ENCODE measurements at regions not wholly inside any gene's neighbourhood (a gene's known extent, or its start where the extent isn't known, plus 50 kb on each side); places are given as distances from the start of the nearest gene placed in this dataset.

DNA sequence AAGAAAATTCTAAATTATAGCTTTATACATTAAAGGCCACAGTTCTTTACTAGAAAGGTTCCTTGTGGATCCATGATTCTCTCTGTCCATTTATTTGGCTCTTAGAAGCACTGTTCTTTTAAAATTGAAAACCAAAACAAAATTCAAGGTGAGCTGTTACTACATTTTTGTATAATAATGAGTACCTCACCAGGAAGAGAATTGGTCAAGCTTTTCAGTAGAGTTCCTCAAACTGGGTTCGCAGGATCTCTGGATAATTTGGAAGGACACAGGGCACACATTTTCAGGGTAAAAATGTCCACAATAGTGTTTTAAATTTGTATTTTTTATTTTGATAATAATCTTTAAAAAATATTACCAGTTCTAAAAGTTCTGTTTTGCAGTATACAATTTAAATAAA is 93.0 kb downstream of the PPP1R3A start:
- no peaks in the 10 kb centered on the region for H3K9me3 Mint-ChIP-seq
- H3K4me3 Mint-ChIP-seq: no peak overlapping the region
- H3K27me3 Mint-ChIP-seq: no peaks in the 10 kb centered on the region
- H3K4me1 Mint-ChIP-seq (ENCODE audit: low read depth): no peaks in the 10 kb centered on the region
- H3K27ac Mint-ChIP-seq: no peak overlapping the region
- no peaks in the 10 kb centered on the region for H3K36me3 Mint-ChIP-seq (ENCODE audit: low read depth)
- intact Hi-C loops (cut with micrococcal nuclease): no loop called here

DNA sequence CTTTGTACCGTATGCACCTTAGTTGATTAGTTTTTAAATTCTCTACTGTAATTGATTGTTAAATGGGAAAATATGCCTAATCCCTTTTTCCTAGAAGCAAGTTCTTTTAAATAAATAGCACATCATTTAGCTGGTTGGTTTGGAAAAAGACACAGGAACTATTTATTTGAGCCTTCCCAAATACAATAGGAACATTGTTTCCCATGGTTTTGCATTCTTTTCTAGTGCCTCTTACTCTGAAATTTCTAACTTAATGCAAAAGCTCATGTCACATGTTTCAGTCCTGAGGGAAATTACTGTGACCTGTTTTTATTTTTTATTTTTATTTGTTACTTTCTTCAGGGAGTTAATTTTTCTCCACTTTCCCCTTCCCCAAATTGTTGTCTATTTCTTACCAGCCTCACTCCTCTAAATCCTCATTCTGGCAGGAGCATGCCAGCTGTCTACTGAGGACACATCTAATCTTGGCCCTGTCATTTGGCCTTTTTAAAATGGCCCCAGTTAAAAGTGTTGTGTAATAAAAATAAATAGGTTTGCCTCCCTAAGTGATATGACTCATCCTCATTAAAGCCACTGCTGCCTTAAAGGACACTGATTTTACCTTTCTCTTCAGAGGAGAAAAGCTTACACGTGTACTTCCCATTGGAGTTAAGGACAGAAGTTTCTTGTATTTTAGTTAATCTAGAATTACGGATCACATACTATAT is 94.5 kb downstream of the PPP1R3A start:
- intact Hi-C loops (cut with micrococcal nuclease): no loop called here
- H3K27ac Mint-ChIP-seq: no peak overlapping the region
- no peaks in the 10 kb centered on the region for H3K27me3 Mint-ChIP-seq
- no peak overlapping the region for H3K4me3 Mint-ChIP-seq
- no peaks in the 10 kb centered on the region for H3K36me3 Mint-ChIP-seq (ENCODE audit: low read depth)
- H3K9me3 Mint-ChIP-seq: no peaks in the 10 kb centered on the region
- H3K4me1 Mint-ChIP-seq (ENCODE audit: low read depth): no peaks in the 10 kb centered on the region

GRCh38 chr7:113819474-113819873 is 99.3 kb downstream of the PPP1R3A start:
- H3K9me3 Mint-ChIP-seq: no peaks in the 10 kb centered on the region
- intact Hi-C loops (cut with micrococcal nuclease): no loop called here

GRCh38 chr7:113816639-113817038 is 102.2 kb downstream of the PPP1R3A start:
- H3K27me3 Mint-ChIP-seq: no peaks in the 10 kb centered on the region
- no peak overlapping the region for H3K27ac Mint-ChIP-seq
- H3K4me3 Mint-ChIP-seq: no peak overlapping the region
- H3K4me1 Mint-ChIP-seq (ENCODE audit: low read depth): no peaks in the 10 kb centered on the region
- H3K36me3 Mint-ChIP-seq (ENCODE audit: low read depth): no peaks in the 10 kb centered on the region
- intact Hi-C loops (cut with micrococcal nuclease): no loop called here
- H3K9me3 Mint-ChIP-seq: no peaks in the 10 kb centered on the region

More at GRCh38 chr7:113819474-113819873, 99.3 kb downstream of the PPP1R3A start:
- H3K4me3 Mint-ChIP-seq: no peak overlapping the region
- H3K36me3 Mint-ChIP-seq (ENCODE audit: low read depth): no peaks in the 10 kb centered on the region
- no peaks in the 10 kb centered on the region for H3K4me1 Mint-ChIP-seq (ENCODE audit: low read depth)
- no peak overlapping the region for H3K27ac Mint-ChIP-seq
- H3K27me3 Mint-ChIP-seq: no peaks in the 10 kb centered on the region

DNA sequence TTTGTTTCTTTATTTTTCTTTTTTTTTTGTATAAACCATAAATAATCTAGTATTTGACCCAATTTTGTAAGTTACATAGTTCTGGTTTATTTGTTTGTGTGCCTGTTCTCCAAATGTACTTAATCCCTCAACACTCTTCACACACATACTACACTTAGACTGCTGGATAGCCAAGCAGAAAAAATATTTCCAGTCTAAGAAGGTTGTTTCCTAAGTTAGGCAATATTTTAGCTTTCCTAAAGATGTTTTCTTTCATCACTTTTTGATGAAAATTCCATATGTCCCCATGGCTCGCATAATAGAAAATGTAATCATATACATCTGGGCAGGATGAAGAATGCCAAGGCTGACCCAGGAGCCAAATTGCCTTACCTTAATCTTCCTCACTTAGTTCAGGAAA is 105.3 kb downstream of the PPP1R3A start:
- intact Hi-C loops (cut with micrococcal nuclease): no loop called here
- Mint-ChIP-seq H3K4me3 (no peak overlapping the region), H3K36me3 (ENCODE audit: low read depth) (no peaks in the 10 kb centered on the region), H3K4me1 (ENCODE audit: low read depth) (no peaks in the 10 kb centered on the region), H3K27ac (no peak overlapping the region), H3K27me3 (no peaks in the 10 kb centered on the region), H3K9me3 (no peaks in the 10 kb centered on the region)

DNA sequence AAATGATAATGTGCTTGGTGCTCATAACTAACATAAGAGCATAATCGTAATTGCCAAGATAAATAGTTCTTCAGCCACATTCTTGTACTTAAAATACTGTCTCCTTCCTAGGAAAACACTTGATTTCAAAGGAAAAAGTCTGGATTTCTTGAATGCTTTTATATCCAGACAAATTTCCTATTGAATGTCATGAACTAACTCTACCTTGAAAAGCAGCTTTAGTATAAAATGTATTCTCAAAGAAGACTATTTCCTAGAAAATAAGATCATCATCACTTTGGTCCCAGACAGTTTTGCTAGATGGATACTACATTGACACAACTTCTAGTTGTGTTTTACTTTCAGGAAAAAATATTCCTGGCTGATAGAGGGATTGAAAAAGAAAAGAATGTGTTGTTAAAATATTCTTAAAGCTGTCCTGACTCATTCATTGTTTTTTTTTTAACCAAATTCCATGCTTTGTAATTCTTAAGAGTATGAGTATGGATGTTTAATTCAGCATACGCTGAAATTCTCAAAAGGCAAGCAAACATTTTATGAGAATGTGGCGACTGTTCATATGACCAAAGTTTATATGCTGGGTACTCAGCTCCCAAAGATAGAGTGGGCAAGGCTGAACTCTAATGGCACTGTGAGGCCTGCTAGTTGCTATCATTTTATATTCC is 106.1 kb downstream of the PPP1R3A start:
- no peak overlapping the region for H3K4me3 Mint-ChIP-seq
- intact Hi-C loops (cut with micrococcal nuclease): no loop called here
- H3K9me3 Mint-ChIP-seq: no peaks in the 10 kb centered on the region
- H3K4me1 Mint-ChIP-seq (ENCODE audit: low read depth): no peaks in the 10 kb centered on the region
- H3K27ac Mint-ChIP-seq: no peak overlapping the region
- no peaks in the 10 kb centered on the region for H3K36me3 Mint-ChIP-seq (ENCODE audit: low read depth)
- no peaks in the 10 kb centered on the region for H3K27me3 Mint-ChIP-seq

- Mint-ChIP-seq H3K4me1 (ENCODE audit: low read depth) (no peaks in the 10 kb centered on the region), H3K27me3 (no peaks in the 10 kb centered on the region), H3K9me3 (no peaks in the 10 kb centered on the region), H3K27ac (no peak overlapping the region), H3K4me3 (no peak overlapping the region), H3K36me3 (ENCODE audit: low read depth) (no peaks in the 10 kb centered on the region)
- intact Hi-C loops (cut with micrococcal nuclease): no loop called here
These were observed 108.6 kb downstream of the PPP1R3A start for GRCh38 chr7:113810080-113810744.

- no peak overlapping the region for H3K4me3 Mint-ChIP-seq
- no peaks in the 10 kb centered on the region for H3K9me3 Mint-ChIP-seq
- H3K4me1 Mint-ChIP-seq (ENCODE audit: low read depth): no peaks in the 10 kb centered on the region
- no peaks in the 10 kb centered on the region for H3K36me3 Mint-ChIP-seq (ENCODE audit: low read depth)
- intact Hi-C loops (cut with micrococcal nuclease): no loop called here
- no peaks in the 10 kb centered on the region for H3K27me3 Mint-ChIP-seq
- H3K27ac Mint-ChIP-seq: no peak overlapping the region
These were observed 109.2 kb downstream of the PPP1R3A start for GRCh38 chr7:113809581-113809980.

GRCh38 chr7:113806633-113807327 is 112.0 kb downstream of the PPP1R3A start:
- no peaks in the 10 kb centered on the region for H3K4me1 Mint-ChIP-seq (ENCODE audit: low read depth)

GRCh38 chr7:113805976-113806375 is 112.8 kb downstream of the PPP1R3A start:
- no peak overlapping the region for H3K4me3 Mint-ChIP-seq
- H3K4me1 Mint-ChIP-seq (ENCODE audit: low read depth): no peaks in the 10 kb centered on the region
- no peaks in the 10 kb centered on the region for H3K9me3 Mint-ChIP-seq
- intact Hi-C loops (cut with micrococcal nuclease): no loop called here
- no peaks in the 10 kb centered on the region for H3K36me3 Mint-ChIP-seq (ENCODE audit: low read depth)
- H3K27ac Mint-ChIP-seq: no peak overlapping the region
- H3K27me3 Mint-ChIP-seq: no peaks in the 10 kb centered on the region

More at GRCh38 chr7:113806633-113807327, 112.0 kb downstream of the PPP1R3A start:
- no peak overlapping the region for H3K4me3 Mint-ChIP-seq
- H3K27me3 Mint-ChIP-seq: no peaks in the 10 kb centered on the region
- no peaks in the 10 kb centered on the region for H3K36me3 Mint-ChIP-seq (ENCODE audit: low read depth)
- intact Hi-C loops (cut with micrococcal nuclease): no loop called here
- no peak overlapping the region for H3K27ac Mint-ChIP-seq
- no peaks in the 10 kb centered on the region for H3K9me3 Mint-ChIP-seq

- Mint-ChIP-seq H3K27me3 (no peaks in the 10 kb centered on the region), H3K4me3 (no peak overlapping the region)
These were observed 114.2 kb downstream of the PPP1R3A start for GRCh38 chr7:113804475-113805095.

GRCh38 chr7:113801751-113802150 is 117.1 kb downstream of the PPP1R3A start:
- H3K4me1 Mint-ChIP-seq (ENCODE audit: low read depth): no peaks in the 10 kb centered on the region
- H3K36me3 Mint-ChIP-seq (ENCODE audit: low read depth): no peaks in the 10 kb centered on the region
- intact Hi-C loops (cut with micrococcal nuclease): no loop called here
- H3K9me3 Mint-ChIP-seq: no peaks in the 10 kb centered on the region
- H3K27me3 Mint-ChIP-seq: no peaks in the 10 kb centered on the region
- no peak overlapping the region for H3K4me3 Mint-ChIP-seq
- H3K27ac Mint-ChIP-seq: no peak overlapping the region

More at GRCh38 chr7:113804475-113805095, 114.2 kb downstream of the PPP1R3A start:
- Mint-ChIP-seq H3K9me3 (no peaks in the 10 kb centered on the region), H3K27ac (no peak overlapping the region), H3K36me3 (ENCODE audit: low read depth) (no peaks in the 10 kb centered on the region), H3K4me1 (ENCODE audit: low read depth) (no peaks in the 10 kb centered on the region)
- intact Hi-C loops (cut with micrococcal nuclease): no loop called here

GRCh38 chr7:113800826-113801225 is 118.0 kb downstream of the PPP1R3A start:
- Mint-ChIP-seq H3K27ac (no peak overlapping the region), H3K9me3 (no peaks in the 10 kb centered on the region), H3K4me3 (no peak overlapping the region), H3K36me3 (ENCODE audit: low read depth) (no peaks in the 10 kb centered on the region), H3K27me3 (no peaks in the 10 kb centered on the region), H3K4me1 (ENCODE audit: low read depth) (no peaks in the 10 kb centered on the region)
- intact Hi-C loops (cut with micrococcal nuclease): no loop called here

All from dendritic cell treated with granulocyte-macrophage colony-stimulating factor and Interleukin-4, amounts not matched to agents 40 ng/mL and 50 ng/mL, for 4 days (primary cell).